ENCODE measurements at regions not wholly inside any gene's neighbourhood (a gene's known extent, or its start where the extent isn't known, plus 50 kb on each side); places are given as distances from the start of the nearest gene placed in this dataset.

- Mint-ChIP-seq H3K27ac (no peak overlapping the region), H3K4me3 (no peak overlapping the region), H3K27me3 (peaks cover 6 to 7% of the 10 kb centered on the region in 2 donors), H3K4me1 (ENCODE audit: low read depth in 2 of 2) (no peaks in the 10 kb centered on the region), H3K36me3 (ENCODE audit: insufficient read depth) (no peaks in the 10 kb centered on the region), H3K9me3 (peaks cover 0 to 1% of the 10 kb centered on the region in 2 donors)
- DNase-seq: no peak
- no peak for ATAC-seq (replicated peaks)
Observed at GRCh38 chr3:67920969-67921368, 266.6 kb upstream of the SUCLG2 start.

- Mint-ChIP-seq H3K27me3 (peaks cover under 1 to 7% of the 10 kb centered on the region in 2 donors), H3K4me1 (ENCODE audit: low read depth in 2 of 2) (no peaks in the 10 kb centered on the region), H3K36me3 (ENCODE audit: insufficient read depth) (no peaks in the 10 kb centered on the region), H3K27ac (no peak overlapping the region), H3K9me3 (no peaks in the 10 kb centered on the region), H3K4me3 (no peak overlapping the region)
- ATAC-seq (replicated peaks) (no peak), DNase-seq (no peak)
Observed at GRCh38 chr3:67920311-67920710, 265.9 kb upstream of the SUCLG2 start.

- Mint-ChIP-seq H3K4me1 (ENCODE audit: low read depth in 2 of 2) (no peaks in the 10 kb centered on the region), H3K27me3 (peaks cover 6 to 15% of the 10 kb centered on the region in 2 donors), H3K36me3 (ENCODE audit: insufficient read depth) (no peaks in the 10 kb centered on the region), H3K4me3 (no peak overlapping the region), H3K27ac (no peak overlapping the region), H3K9me3 (no peaks in the 10 kb centered on the region)
- DNase-seq: no peak
- no peak for ATAC-seq (replicated peaks)
Observed at GRCh38 chr3:67916353-67916752, 261.9 kb upstream of the SUCLG2 start.

- peaks cover 20% of the 10 kb centered on the region in 2 donors for H3K27me3 Mint-ChIP-seq
- no peaks in the 10 kb centered on the region for H3K36me3 Mint-ChIP-seq (ENCODE audit: insufficient read depth)
- peaks cover 0 to 2% of the 10 kb centered on the region in 2 donors for H3K4me1 Mint-ChIP-seq (ENCODE audit: low read depth in 2 of 2)
- no peak for DNase-seq
- H3K9me3 Mint-ChIP-seq: no peaks in the 10 kb centered on the region
- no peak overlapping the region for H3K4me3 Mint-ChIP-seq
- H3K27ac Mint-ChIP-seq: no peak overlapping the region
- no peak for ATAC-seq (replicated peaks)
Observed at GRCh38 chr3:67907735-67908134, 253.3 kb upstream of the SUCLG2 start.

GRCh38 chr3:67906261-67906660 lies 251.8 kb upstream of the SUCLG2 start:
- Mint-ChIP-seq H3K9me3 (no peaks in the 10 kb centered on the region), H3K4me3 (no peak overlapping the region), H3K27me3 (peaks cover 20% of the 10 kb centered on the region in 2 donors), H3K27ac (no peak overlapping the region), H3K36me3 (ENCODE audit: insufficient read depth) (no peaks in the 10 kb centered on the region), H3K4me1 (ENCODE audit: low read depth in 2 of 2) (peaks cover 0 to 2% of the 10 kb centered on the region in 2 donors)
- no peak for ATAC-seq (replicated peaks)
- DNase-seq: no peak

GRCh38 chr3:67901681-67902080 lies 247.3 kb upstream of the SUCLG2 start:
- no peak overlapping the region for H3K27ac Mint-ChIP-seq
- no peak for ATAC-seq (replicated peaks)
- no peak overlapping the region for H3K4me3 Mint-ChIP-seq
- H3K27me3 Mint-ChIP-seq: no peaks in the 10 kb centered on the region
- DNase-seq: no peak
- no peaks in the 10 kb centered on the region for H3K9me3 Mint-ChIP-seq
- H3K4me1 Mint-ChIP-seq (ENCODE audit: low read depth in 2 of 2): peaks cover 0 to 2% of the 10 kb centered on the region in 2 donors
- no peaks in the 10 kb centered on the region for H3K36me3 Mint-ChIP-seq (ENCODE audit: insufficient read depth)

GRCh38 chr3:67898916-67899315 lies 244.5 kb upstream of the SUCLG2 start:
- no peaks in the 10 kb centered on the region for H3K36me3 Mint-ChIP-seq (ENCODE audit: insufficient read depth)
- no peak overlapping the region for H3K27ac Mint-ChIP-seq
- peaks cover 5 to 9% of the 10 kb centered on the region in 2 donors for H3K27me3 Mint-ChIP-seq
- H3K9me3 Mint-ChIP-seq: no peaks in the 10 kb centered on the region
- ATAC-seq (replicated peaks) (no peak), DNase-seq (no peak)
- no peaks in the 10 kb centered on the region for H3K4me1 Mint-ChIP-seq (ENCODE audit: low read depth in 2 of 2)
- H3K4me3 Mint-ChIP-seq: no peak overlapping the region

- Mint-ChIP-seq H3K4me1 (ENCODE audit: low read depth in 2 of 2) (no peaks in the 10 kb centered on the region), H3K36me3 (ENCODE audit: insufficient read depth) (no peaks in the 10 kb centered on the region), H3K9me3 (no peaks in the 10 kb centered on the region), H3K27me3 (peaks cover 7 to 10% of the 10 kb centered on the region in 2 donors), H3K4me3 (no peak overlapping the region), H3K27ac (no peak overlapping the region)
- no peak for ATAC-seq (replicated peaks)
- no peak for DNase-seq
Observed at GRCh38 chr3:67897351-67898336, 243.2 kb upstream of the SUCLG2 start.

- Mint-ChIP-seq H3K27me3 (peaks cover 7 to 10% of the 10 kb centered on the region in 2 donors), H3K27ac (no peak overlapping the region), H3K9me3 (no peaks in the 10 kb centered on the region), H3K4me1 (ENCODE audit: low read depth in 2 of 2) (no peaks in the 10 kb centered on the region), H3K4me3 (no peak overlapping the region), H3K36me3 (ENCODE audit: insufficient read depth) (no peaks in the 10 kb centered on the region)
- DNase-seq: no peak
- ATAC-seq (replicated peaks): no peak
Observed at GRCh38 chr3:67896130-67896529, 241.7 kb upstream of the SUCLG2 start.

- H3K4me3 Mint-ChIP-seq: no peak overlapping the region
- no peak for ATAC-seq (replicated peaks)
- peaks cover 7 to 10% of the 10 kb centered on the region in 2 donors for H3K27me3 Mint-ChIP-seq
Observed at GRCh38 chr3:67894510-67894909, 240.1 kb upstream of the SUCLG2 start.

GRCh38 chr3:67884345-67884744 lies 229.9 kb upstream of the SUCLG2 start:
- ATAC-seq (replicated peaks): no peak
- Mint-ChIP-seq H3K36me3 (ENCODE audit: insufficient read depth) (peaks cover 2% of the 10 kb centered on the region), H3K9me3 (peaks cover 0 to 4% of the 10 kb centered on the region in 2 donors), H3K4me3 (no peak overlapping the region), H3K27me3 (peaks cover 14 to 30% of the 10 kb centered on the region in 2 donors), H3K4me1 (ENCODE audit: low read depth in 2 of 2) (no peaks in the 10 kb centered on the region), H3K27ac (no peak overlapping the region)
- no peak for DNase-seq

More at GRCh38 chr3:67894510-67894909, 240.1 kb upstream of the SUCLG2 start:
- no peak overlapping the region for H3K27ac Mint-ChIP-seq
- peaks cover 0 to 2% of the 10 kb centered on the region in 2 donors for H3K9me3 Mint-ChIP-seq
- H3K36me3 Mint-ChIP-seq (ENCODE audit: insufficient read depth): no peaks in the 10 kb centered on the region
- no peak for DNase-seq
- H3K4me1 Mint-ChIP-seq (ENCODE audit: low read depth in 2 of 2): no peaks in the 10 kb centered on the region

- H3K9me3 Mint-ChIP-seq: peaks cover 0 to 3% of the 10 kb centered on the region in 2 donors
Observed at GRCh38 chr3:67883766-67884165, 229.4 kb upstream of the SUCLG2 start.

GRCh38 chr3:67882981-67883380 lies 228.6 kb upstream of the SUCLG2 start:
- H3K9me3 Mint-ChIP-seq: no peaks in the 10 kb centered on the region
- no peak overlapping the region for H3K4me3 Mint-ChIP-seq
- no peaks in the 10 kb centered on the region for H3K4me1 Mint-ChIP-seq (ENCODE audit: low read depth in 2 of 2)
- H3K27me3 Mint-ChIP-seq: peaks cover 18 to 33% of the 10 kb centered on the region in 2 donors
- peaks cover 2% of the 10 kb centered on the region for H3K36me3 Mint-ChIP-seq (ENCODE audit: insufficient read depth)
- ATAC-seq (replicated peaks) (no peak), DNase-seq (no peak)
- no peak overlapping the region for H3K27ac Mint-ChIP-seq

More at GRCh38 chr3:67883766-67884165, 229.4 kb upstream of the SUCLG2 start:
- peaks cover 18 to 33% of the 10 kb centered on the region in 2 donors for H3K27me3 Mint-ChIP-seq
- H3K36me3 Mint-ChIP-seq (ENCODE audit: insufficient read depth): peaks cover 2% of the 10 kb centered on the region
- H3K27ac Mint-ChIP-seq: no peak overlapping the region
- no peak for ATAC-seq (replicated peaks)
- no peaks in the 10 kb centered on the region for H3K4me1 Mint-ChIP-seq (ENCODE audit: low read depth in 2 of 2)
- DNase-seq: no peak
- no peak overlapping the region for H3K4me3 Mint-ChIP-seq

- DNase-seq: no peak
- Mint-ChIP-seq H3K4me3 (no peak overlapping the region), H3K27ac (no peak overlapping the region), H3K36me3 (ENCODE audit: insufficient read depth) (no peaks in the 10 kb centered on the region), H3K9me3 (no peaks in the 10 kb centered on the region), H3K4me1 (ENCODE audit: low read depth in 2 of 2) (no peaks in the 10 kb centered on the region), H3K27me3 (peaks cover 19 to 27% of the 10 kb centered on the region in 2 donors)
- ATAC-seq (replicated peaks): no peak
Observed at GRCh38 chr3:67876261-67876660, 221.8 kb upstream of the SUCLG2 start.
